Keratinocyte (primary cell): ENCODE measurements at regions not wholly inside any gene's neighbourhood (a gene's known extent, or its start where the extent isn't known, plus 50 kb on each side); places are given as distances from the start of the nearest gene placed in this dataset.

Experiments used
- DNase-seq: peaks from one replicate; pipeline ENCODE4 v3.0.0-alpha.2; 2011; ENCODE audit warnings: low read depth, missing footprints, low spot score
- FAIRE-seq: peaks from 2 replicates; lab custom pipeline; 2011; peaks lifted over from hg19 to GRCh38; lab: Jason Lieb, UNC
- H2AFZ ChIP-seq: 2 replicates; pipeline ENCODE4 v1.6.0; 2012; ENCODE audit warnings: low read length, control low read depth, inconsistent platforms; ENCODE audit not compliant: control insufficient read depth
- H3K27ac ChIP-seq: 2 replicates; pipeline ENCODE4 v1.5.1; 2011; ENCODE audit warnings: low read length; ENCODE audit not compliant: control insufficient read depth, insufficient read depth
- H3K27me3 ChIP-seq: 3 replicates; pipeline ENCODE4 v1.6.0; 2011; ENCODE audit warnings: low read length; ENCODE audit not compliant: control insufficient read depth, insufficient read depth; ENCODE audit errors: extremely low read depth
- H3K36me3 ChIP-seq, 2 experiments: 2 replicates in 1 of 2; 3 replicates in 1 of 2; pipeline ENCODE4 v1.5.1; 2011; ENCODE audit warnings: low read length in 2 of 2, mild to moderate bottlenecking in 1 of 2; ENCODE audit not compliant: control insufficient read depth in 2 of 2, insufficient read depth in 2 of 2; ENCODE audit errors: extremely low read depth in 1 of 2
- H3K4me1 ChIP-seq: 3 replicates; pipeline ENCODE4 v1.5.1; 2011; ENCODE audit warnings: low read length; ENCODE audit not compliant: control insufficient read depth, insufficient read depth; ENCODE audit errors: extremely low read depth
- H3K4me2 ChIP-seq: 3 replicates; pipeline ENCODE4 v1.6.0; 2011; ENCODE audit warnings: low read depth, low read length; ENCODE audit not compliant: control insufficient read depth, insufficient read depth; ENCODE audit errors: extremely low read depth
- H3K4me3 ChIP-seq, 3 experiments: fragments of 200-600 bp in 1 of 3; sonication (generic) in 1 of 3; 2 replicates in 2 of 3; 3 replicates in 1 of 3; pipeline ENCODE4 v1.5.1; 2011 to 2016; ENCODE audit warnings: low read length in 3 of 3, mild to moderate bottlenecking in 3 of 3, control low read depth in 2 of 3, inconsistent platforms in 1 of 3, low read depth in 1 of 3, mixed read lengths in 1 of 3, mixed run types in 1 of 3, moderate library complexity in 1 of 3; ENCODE audit not compliant: control insufficient read depth in 2 of 3, insufficient read depth in 2 of 3; ENCODE audit errors: extremely low read depth in 1 of 3
- H3K79me2 ChIP-seq: 2 replicates; pipeline ENCODE4 v1.6.0; 2012; ENCODE audit warnings: low read length; ENCODE audit not compliant: control insufficient read depth, insufficient read depth
- H3K9ac ChIP-seq: 3 replicates; pipeline ENCODE4 v1.6.0; 2011; ENCODE audit warnings: low read length; ENCODE audit not compliant: control insufficient read depth, insufficient read depth; ENCODE audit errors: extremely low read depth
- H3K9me1 ChIP-seq: 3 replicates; pipeline ENCODE4 v1.6.0; 2011; ENCODE audit warnings: low read length; ENCODE audit not compliant: control insufficient read depth, insufficient read depth; ENCODE audit errors: extremely low read depth
- H3K9me3 ChIP-seq: 2 replicates; pipeline ENCODE4 v1.5.1; 2012; ENCODE audit warnings: low read depth, low read length; ENCODE audit not compliant: control insufficient read depth
- H4K20me1 ChIP-seq: 3 replicates; pipeline ENCODE4 v1.6.0; 2011; ENCODE audit warnings: low read length; ENCODE audit not compliant: control insufficient read depth, insufficient read depth; ENCODE audit errors: extremely low read depth
- CTCF ChIP-seq, 3 experiments: IDR thresholded peaks in 1 of 3; conservative IDR thresholded peaks in 1 of 3; optimal IDR thresholded peaks in 1 of 3; 2 replicates in 2 of 3; 3 replicates in 1 of 3; pipeline versions ENCODE3 to v1.5.1; 2011; ENCODE audit warnings: low read length in 3 of 3, mild to moderate bottlenecking in 3 of 3, moderate library complexity in 2 of 3, control low read depth in 1 of 3, inconsistent platforms in 1 of 3; ENCODE audit not compliant: insufficient read depth in 2 of 3; ENCODE audit errors: extremely low read depth in 1 of 3
- EZH2 ChIP-seq: IDR thresholded peaks from one replicate; pipeline ENCODE4 v1.6.1; 2012; ENCODE audit warnings: inconsistent platforms, mild to moderate bottlenecking, low read length, moderate library complexity
- dilution Hi-C: fragments of 300-500 bp; cut with MboI; formaldehyde crosslinking; loops from one replicate; pipeline ENCODE4 v1.7.0; 2020; ENCODE audit warnings: low sequenced_read_pairs; ENCODE audit not compliant: extremely low pct_ligation_motif_present

- Histone ChIP-seq H3K9me3 (no peaks in the 10 kb centered on the region), H4K20me1 (no peaks in the 10 kb centered on the region), H3K36me3 (no peaks in the 10 kb centered on the region), H3K27me3 (no peaks in the 10 kb centered on the region), H3K4me2 (no peak overlapping the region), H3K4me1 (no peaks in the 10 kb centered on the region), H3K4me3 (no peak overlapping the region), H3K9me1 (no peaks in the 10 kb centered on the region), H3K27ac (no peak overlapping the region), H2AFZ (no peak overlapping the region), H3K79me2 (no peaks in the 10 kb centered on the region), H3K9ac (no peak overlapping the region)
- FAIRE-seq (no peak), DNase-seq (no peak)
- TF ChIP-seq EZH2 (no peak), CTCF (optimal IDR thresholded peaks at IDR 0.05 in 1 of 3, IDR thresholded peaks at IDR 0.05 in 1 of 3, conservative IDR thresholded peaks at IDR 0.05 in 1 of 3; ENCODE audit: extremely low read depth in 1 of 3, insufficient read depth in 2 of 3, low read length in 3 of 3) (no peak)
- dilution Hi-C loops, result no loop called here
These were observed 781.0 kb downstream of the LIG4 start for GRCh38 chr13:107434347-107434746.

GRCh38 chr13:107427536-107427935 lies 787.8 kb downstream of the LIG4 start:
- DNase-seq (no peak), FAIRE-seq (no peak)
- TF ChIP-seq CTCF (optimal IDR thresholded peaks at IDR 0.05 in 1 of 3, IDR thresholded peaks at IDR 0.05 in 1 of 3, conservative IDR thresholded peaks at IDR 0.05 in 1 of 3; ENCODE audit: extremely low read depth in 1 of 3, insufficient read depth in 2 of 3, low read length in 3 of 3) (no peak), EZH2 (no peak)
- dilution Hi-C loops, result no loop called here
- Histone ChIP-seq H3K4me1 (no peaks in the 10 kb centered on the region), H3K27me3 (no peaks in the 10 kb centered on the region), H2AFZ (no peak overlapping the region), H3K9me1 (no peaks in the 10 kb centered on the region), H4K20me1 (no peaks in the 10 kb centered on the region), H3K4me3 (no peak overlapping the region), H3K9ac (no peak overlapping the region), H3K27ac (no peak overlapping the region), H3K4me2 (no peak overlapping the region), H3K79me2 (no peaks in the 10 kb centered on the region), H3K36me3 (no peaks in the 10 kb centered on the region), H3K9me3 (no peaks in the 10 kb centered on the region)
